HG03139 (cell line): ENCODE measurements at regions not wholly inside any gene's neighbourhood (a gene's known extent, or its start where the extent isn't known, plus 50 kb on each side); places are given as distances from the start of the nearest gene placed in this dataset.
"Not testable (repeated sequence)": the region's sequence is repeated elsewhere in the genome, so short reads cannot be mapped to it uniquely, and the experiment has no call there.

ENCODE experiments used
- ATAC-seq: cut with Tn5 transposase; IDR thresholded peaks from one replicate; pipeline ENCODE4 v1.9.1; 2021; ENCODE audit not compliant: unreplicated experiment

GRCh38 chr14:105690671-105691070, 164.3 kb downstream of the TMEM121 start:
- no peak for ATAC-seq

GRCh38 chr14:105691321-105692109, 165.1 kb downstream of the TMEM121 start:
- ATAC-seq, result not testable (repeated sequence)

- ATAC-seq, result not testable (repeated sequence)
These were observed 165.8 kb downstream of the TMEM121 start for GRCh38 chr14:105692110-105692685.

GRCh38 chr14:105694961-105695360, 168.6 kb downstream of the TMEM121 start:
- no peak for ATAC-seq

GRCh38 chr14:105696388-105696787, 170.0 kb downstream of the TMEM121 start:
- ATAC-seq, result peak; percentile 35

GRCh38 chr14:105697414-105697813, 171.0 kb downstream of the TMEM121 start:
- ATAC-seq, result not testable (repeated sequence)

GRCh38 chr14:105697955-105698354, 171.6 kb downstream of the TMEM121 start:
- ATAC-seq, result not testable (repeated sequence)

- ATAC-seq, result peak; percentile 15
These were observed 172.7 kb downstream of the TMEM121 start for GRCh38 chr14:105698940-105699556.

- ATAC-seq, result not testable (repeated sequence)
These were observed 173.3 kb downstream of the TMEM121 start for GRCh38 chr14:105699706-105700105.

- not testable (repeated sequence) for ATAC-seq
These were observed 173.8 kb downstream of the TMEM121 start for GRCh38 chr14:105700146-105700545.

- ATAC-seq, result peak; percentile 31
These were observed 174.4 kb downstream of the TMEM121 start for GRCh38 chr14:105700622-105701288.

GRCh38 chr14:105701456-105702274, 175.3 kb downstream of the TMEM121 start:
- ATAC-seq, result no peak

GRCh38 chr14:105702275-105702817, 176.0 kb downstream of the TMEM121 start:
- ATAC-seq, result no peak

GRCh38 chr14:105703044-105703665, 176.8 kb downstream of the TMEM121 start:
- ATAC-seq, result not testable (repeated sequence)

GRCh38 chr14:105704091-105704490, 177.7 kb downstream of the TMEM121 start:
- ATAC-seq, result not testable (repeated sequence)

GRCh38 chr14:105704492-105704891, 178.1 kb downstream of the TMEM121 start:
- ATAC-seq, result not testable (repeated sequence)

GRCh38 chr14:105705512-105705861, 179.1 kb downstream of the TMEM121 start:
- not testable (repeated sequence) for ATAC-seq

GRCh38 chr14:105705862-105706700, 179.7 kb downstream of the TMEM121 start:
- not testable (repeated sequence) for ATAC-seq

GRCh38 chr14:105706701-105707019, 180.3 kb downstream of the TMEM121 start:
- ATAC-seq, result not testable (repeated sequence)
